Right lung (tissue), 2 donors: ENCODE measurements at regions not wholly inside any gene's neighbourhood (a gene's known extent, or its start where the extent isn't known, plus 50 kb on each side); places are given as distances from the start of the nearest gene placed in this dataset.
"Not testable (repeated sequence)": the region's sequence is repeated elsewhere in the genome, so short reads cannot be mapped to it uniquely, and the experiment has no call there.

Experiments
- DNase-seq, 2 donors: peaks; one replicate each; pipeline ENCODE4 v3.0.0-alpha.2; 2013

DNA sequence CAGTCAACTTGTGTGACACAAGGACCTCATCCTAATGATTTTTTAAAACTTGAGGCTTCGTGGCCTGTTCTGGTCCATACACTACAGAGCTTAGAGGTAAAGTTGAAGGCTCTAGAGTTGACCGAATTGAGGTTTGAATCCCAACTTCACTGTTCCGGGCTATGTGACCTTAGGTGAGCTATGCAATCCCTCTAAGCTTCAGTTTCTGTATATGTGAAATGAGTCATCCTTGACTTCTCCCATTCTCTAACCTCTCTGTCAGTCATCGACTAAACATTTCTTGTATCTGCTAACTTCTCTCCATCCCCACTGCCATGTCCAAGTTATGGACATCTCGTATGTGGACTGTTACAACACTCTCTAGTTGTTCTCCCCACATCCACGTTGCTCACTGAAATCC is 178.2 kb upstream of the TMEM45B start:
- DNase-seq = no peak

DNA sequence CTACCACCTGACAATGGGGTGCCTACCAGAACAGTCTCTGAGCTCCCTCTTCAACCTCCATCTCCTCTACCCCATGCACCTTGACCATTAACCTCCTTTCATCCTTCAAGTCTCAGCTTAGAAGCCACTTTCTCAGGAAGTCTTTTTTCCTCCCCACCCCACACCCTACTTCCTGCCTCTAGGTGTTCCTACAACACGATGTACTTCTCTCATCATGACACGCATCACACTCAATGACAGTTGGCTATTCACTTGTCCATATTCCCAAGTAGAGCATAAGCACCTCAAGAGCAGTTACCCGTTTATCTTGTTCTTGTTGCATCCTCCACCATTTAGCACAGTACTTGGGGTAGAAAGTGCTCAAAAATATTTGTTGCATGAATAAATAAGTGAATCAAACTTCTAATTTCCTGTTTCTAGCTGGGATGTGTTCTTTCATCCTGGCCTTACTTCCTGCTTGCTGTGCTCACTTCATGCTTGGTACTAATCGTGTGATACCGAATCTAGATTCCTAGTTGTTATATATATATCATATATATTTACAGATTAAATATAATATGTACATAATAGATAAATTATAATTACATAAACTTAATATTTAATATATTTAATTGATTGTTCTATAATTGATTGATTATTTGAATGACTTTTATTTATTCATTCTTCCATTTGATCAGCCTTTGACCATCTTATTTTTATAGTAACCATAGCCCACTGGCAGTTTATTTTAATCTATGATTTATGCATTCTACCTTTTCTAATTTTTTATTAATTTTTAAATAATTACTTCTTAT is 177.5 kb upstream of the TMEM45B start:
- no peak for DNase-seq

DNA sequence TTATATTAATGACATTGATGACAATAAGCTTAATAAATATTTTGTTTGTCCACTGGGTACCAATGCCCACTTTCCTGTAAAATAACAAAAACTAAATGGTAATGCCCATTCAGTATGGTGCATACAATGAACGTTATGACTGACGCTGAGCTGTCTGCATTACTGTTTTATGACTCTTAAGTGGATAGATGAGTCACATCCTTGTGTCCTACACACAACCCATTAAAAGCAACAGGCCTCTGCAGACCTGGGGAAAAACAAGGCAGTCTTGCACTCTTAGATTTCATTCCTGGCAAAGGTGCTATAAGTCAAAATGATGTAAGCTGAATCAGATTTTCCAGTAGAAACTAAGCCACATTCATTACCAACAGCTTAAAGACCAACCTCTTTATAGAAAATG is 176.3 kb upstream of the TMEM45B start:
- DNase-seq = no peak

DNA sequence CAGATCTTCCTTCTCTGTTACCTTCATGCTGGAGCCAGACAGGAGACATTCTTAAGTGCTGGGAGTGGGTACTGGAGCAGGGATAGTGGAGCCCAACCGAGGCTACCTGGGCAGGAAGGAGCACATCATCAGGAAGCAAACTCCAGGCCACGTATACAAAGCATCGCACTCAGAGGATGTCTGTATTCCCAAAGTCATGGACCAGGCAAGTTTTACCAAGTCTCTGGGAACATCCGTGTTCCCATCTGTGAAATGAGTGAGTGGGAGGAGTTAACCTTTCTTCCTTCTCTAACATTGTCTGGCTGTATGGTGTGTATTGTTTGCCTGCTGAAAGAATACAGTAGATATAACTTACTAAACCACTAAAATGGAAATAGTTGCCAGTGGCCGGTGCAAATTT is 175.0 kb upstream of the TMEM45B start:
- DNase-seq = no peak

DNA sequence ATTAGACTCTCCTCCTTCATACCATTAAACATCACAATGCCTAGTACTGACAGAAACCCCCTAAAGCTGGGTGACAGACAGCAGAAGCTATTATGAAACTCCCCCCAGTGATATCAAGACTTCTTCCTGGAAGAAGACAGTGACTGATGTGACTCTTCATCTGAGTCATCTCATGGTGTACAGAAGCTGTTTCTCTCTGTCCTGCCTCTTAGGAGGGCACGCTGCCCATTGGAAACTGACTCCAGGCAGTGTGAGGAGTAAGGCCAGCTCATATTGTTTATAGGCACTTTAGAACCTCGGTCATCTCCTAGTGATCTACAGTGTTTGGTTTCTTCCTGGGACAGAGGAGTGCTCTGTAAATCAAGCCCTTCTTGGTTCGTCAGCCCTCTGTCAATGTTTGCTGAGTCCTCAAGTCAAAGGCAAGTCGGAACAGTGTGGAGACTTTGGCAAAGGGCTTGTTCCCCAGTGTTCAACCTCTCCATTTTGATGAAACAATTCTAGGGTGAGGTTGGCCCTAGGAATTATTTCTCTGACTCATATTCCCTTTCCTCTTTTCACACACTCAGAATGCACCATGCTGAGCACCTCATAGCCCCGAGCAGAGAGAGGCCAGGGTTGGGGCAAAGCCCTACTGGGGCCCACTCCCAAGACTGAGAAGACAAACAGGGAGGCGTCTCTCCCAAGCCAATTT is 172.5 kb upstream of the TMEM45B start:
- DNase-seq = no peak

DNA sequence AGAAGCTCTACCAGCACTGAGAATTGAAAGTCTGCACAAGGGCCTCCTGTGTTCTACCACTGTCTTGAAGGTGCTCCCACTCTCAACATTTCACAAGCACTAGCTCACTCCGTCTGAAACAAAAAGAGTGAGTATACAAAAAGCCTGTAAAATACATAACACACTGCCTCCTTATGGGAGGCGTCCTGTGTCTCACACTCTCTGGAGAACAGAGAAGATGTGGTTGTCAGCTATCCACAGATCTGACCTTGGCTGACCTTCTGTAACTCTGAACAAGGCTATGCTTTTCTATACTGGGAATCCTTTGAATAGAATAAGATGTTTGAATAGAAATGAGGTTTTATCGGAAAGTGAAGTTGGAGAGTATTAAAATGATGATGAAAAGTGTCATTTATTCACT is 171.3 kb upstream of the TMEM45B start:
- DNase-seq = no peak

DNA sequence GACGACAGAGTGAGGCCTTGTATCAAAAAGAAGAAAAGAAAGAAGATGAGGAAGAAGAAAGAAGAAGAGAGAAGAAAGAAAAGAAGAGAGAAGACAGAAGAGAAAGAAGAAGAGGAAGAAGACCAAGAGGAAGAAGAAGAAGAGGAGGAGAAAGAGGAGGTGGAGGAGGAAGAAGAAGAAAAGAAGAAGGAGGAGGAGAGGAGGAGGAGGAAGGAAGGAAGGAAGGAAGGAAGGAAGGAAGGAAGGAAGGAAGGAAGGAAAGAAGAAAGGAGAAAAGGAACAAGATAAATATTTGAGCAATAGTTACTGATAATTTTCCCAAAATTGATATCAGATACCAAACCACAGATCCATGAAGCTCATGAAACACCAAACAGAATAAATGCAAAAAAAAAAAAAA is 169.7 kb upstream of the TMEM45B start:
- no peak for DNase-seq

DNA sequence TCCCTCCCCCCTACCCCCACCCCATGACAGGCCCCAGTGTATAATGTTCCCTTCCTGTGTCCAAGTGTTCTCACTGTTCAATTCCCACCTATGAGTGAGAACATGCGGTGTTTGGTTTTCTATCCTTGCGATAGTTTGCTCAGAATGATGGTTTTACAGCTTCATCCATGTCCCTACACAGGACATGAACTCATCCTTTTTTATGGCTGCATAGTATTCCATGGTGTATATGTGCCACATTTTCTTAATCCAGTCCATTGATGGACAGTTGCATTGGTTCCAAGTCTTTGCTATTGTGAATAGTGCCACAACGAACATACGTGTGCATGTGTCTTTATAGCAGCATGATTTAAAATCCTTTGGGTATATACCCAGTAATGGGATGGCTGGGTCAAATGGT is 165.6 kb upstream of the TMEM45B start:
- DNase-seq = not testable (repeated sequence)

DNA sequence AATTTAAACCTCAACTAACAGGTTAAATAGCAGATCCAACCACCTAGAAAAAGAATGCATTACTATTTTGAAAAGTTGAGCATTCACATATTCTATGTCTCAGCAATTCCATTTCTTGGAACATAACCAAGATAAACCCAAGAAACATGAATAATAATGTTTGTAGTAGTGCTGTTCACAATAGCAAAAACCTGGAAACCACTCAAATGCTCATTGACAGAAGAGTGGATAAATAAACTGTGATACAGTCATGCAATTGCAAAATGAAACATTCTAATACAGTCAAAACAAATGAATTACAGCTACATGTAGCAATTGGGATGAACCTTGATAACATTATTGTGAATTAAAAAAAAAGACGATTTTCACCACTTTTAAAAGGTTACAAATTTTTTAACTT is 162.8 kb upstream of the TMEM45B start:
- DNase-seq = peak; percentile 3 to 5

DNA sequence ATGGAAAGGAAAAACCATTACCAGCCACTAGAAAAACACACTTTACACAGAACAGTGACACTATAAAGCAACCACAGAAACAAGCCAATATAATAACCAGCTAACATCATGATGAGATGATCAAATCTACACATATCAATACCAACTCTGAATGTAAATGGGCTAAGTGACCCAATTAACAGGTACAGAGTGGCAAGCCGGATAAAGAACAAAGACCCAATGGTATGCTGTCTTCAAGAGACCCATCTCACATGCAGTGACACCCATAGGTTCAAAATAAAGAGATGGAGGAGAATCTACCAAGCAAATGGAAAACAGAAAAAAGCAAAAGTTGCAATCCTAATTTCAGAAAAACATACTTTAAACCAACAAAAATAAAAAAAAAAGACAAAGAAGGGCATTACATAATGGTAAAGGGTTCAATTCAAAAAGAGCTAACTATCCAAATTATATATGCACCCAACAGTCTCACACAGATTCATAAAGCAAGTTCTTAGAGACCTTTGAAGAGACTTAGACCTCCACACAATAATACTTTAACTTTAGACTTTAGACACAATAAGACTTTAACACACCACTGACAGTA is 160.3 kb upstream of the TMEM45B start:
- no peak for DNase-seq

DNA sequence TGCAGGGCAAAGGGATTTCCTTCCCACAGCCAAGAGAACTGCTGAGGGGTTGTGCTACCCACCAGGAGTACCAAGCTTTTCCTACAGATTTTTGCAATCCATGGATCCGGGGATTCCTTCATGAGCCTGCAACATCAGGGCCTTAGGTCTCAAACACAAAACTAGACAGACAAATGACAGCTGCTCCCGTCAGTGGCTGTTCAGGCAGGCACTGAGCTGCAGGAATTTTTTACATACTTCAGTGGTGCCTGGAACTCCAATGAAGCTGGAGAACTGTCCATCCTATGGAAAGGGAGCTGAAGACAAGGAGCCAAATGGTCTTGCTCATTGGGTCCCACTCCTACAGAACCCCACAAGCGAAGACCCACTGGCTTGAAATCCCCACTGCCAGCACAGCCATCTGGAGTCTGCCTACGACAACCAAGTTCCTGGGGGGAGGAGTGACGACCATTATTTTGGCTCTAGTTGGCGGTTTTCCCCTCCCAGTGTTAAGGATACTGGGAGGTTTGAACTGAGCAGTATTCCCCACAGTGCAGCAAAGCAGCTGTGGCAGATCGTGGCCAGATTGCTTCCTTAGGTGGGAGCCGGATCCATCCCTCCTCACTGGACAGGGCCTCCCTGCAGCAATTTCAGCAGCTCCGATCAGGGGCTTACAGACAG is 157.7 kb upstream of the TMEM45B start:
- DNase-seq = no peak

DNA sequence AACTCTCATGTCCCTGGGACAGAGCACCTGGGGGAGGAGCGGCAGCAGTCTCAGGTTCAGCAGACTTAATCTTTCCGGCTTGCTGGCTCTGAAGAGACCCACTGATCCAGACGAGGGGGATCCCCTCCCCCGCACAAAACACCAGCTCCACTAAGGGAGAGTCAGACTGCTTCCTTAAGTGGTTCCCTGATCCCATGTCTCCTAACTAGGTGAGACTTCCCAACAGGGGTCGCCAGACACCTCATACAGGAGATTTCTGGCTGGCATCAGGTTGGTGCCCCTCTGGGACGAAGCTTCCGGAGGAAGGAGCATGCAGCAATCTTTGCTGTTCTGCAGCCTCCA is 157.2 kb upstream of the TMEM45B start:
- no peak for DNase-seq

DNA sequence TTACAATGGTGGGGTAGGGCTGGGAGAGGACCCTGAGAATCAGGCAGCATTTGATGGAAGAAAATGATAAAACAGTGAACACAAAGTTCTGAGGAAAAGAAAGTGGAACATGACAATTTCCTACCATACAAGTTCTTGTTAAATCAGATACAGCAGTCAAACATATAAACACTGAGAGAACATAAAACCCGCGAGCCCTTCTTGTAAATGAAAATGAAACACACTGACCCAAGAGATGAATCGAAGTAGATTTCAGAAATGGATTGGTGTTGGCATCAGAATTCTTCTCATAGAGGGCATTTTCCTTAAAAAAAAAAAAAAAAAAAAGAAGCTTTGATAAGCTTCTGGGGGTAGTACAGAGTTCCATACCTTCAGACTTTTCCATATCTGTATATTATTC is 134.7 kb upstream of the TMEM45B start:
- DNase-seq = no peak

DNA sequence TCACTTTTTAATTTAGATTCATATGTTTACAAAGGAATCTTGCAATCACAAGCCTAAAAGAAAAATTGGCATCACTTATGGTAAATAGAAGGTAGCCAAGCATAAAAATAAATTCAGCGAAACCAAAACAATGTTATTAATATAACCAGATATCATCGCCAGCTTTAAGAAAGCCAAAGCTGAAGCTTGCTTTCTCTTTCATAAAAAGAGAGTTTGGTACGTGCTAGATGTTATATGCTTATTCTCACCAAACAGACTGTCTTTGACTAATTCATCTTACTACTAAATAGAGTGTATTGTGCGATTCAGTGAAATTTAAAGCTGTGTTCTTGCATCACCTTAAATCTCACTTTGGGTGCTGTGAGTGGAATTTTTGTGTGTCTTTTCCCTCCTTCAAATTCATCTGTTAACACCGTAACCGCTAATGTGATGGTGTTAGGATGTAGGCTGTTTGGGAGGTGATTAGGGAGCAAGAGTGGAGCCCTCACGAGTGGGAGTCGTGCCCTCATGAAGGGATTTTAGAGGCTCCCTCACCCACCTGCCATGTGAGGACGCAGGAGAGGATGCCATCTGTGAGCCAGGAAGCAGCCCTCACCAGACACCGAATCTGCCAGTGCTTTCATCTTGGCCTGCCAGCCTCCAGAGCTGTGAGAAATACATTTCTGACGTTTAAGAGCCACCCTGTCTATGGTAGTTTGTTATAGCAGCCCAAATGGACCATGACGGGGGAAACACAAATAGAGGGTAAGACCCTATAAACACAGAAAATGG is 134.1 kb upstream of the TMEM45B start:
- no peak for DNase-seq

DNA sequence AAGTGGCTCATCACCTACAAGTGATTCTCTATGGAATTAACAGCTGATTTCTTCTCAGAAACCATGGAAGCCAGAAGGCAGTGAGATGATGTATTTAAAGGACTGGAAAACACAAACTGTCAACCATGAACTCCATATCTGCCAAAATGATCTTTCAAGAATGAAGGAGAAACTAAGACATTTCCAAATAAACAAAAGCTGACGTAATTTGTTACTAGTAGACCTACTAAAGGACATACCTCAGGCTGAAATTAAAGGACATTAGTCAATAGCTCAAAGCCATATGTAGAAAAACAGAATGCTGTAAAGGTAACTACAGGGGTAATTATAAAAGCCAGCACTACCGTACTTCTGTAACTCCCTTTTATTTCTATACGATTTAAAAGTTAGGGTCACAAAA is 129.4 kb upstream of the TMEM45B start:
- DNase-seq = no peak

DNA sequence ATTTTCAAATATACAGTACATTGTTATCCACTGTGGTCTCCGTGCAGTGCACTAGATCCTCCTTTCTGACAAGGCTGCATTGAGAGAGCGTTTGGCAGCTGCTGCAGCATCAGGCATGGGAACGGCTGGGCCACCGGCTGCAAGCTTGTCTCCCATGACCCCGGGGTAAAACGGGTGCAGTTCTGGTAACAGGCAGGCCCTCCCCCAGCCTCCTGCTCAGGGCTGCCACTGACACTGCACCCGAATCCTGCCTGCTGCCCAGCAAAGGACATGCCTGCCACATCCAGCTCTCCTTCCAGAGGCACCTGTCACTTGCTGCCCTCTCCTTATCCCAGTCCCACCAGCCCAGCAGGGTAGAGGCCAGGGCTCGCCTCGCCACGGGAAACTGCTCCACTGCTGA is 124.5 kb upstream of the TMEM45B start:
- DNase-seq = no peak

DNA sequence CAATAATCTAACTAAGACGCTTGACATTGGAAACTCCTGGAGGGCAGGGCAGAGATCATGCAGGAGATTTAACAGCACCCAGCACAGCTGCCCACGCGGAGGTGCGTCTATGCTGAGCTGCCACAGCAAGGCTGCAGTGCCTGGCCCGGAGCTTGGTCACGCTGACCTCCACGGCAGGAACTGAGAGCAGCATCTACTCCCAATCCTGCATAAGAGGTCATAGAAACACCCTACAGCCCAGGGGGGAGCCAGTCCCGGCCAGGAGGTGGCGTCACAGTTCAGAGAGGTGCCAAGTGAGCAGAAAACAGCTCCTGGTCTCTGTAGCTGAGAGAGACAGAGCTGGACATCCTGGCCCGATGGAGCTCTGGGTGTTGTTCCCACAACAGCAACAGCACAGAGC is 121.1 kb upstream of the TMEM45B start:
- no peak for DNase-seq

DNA sequence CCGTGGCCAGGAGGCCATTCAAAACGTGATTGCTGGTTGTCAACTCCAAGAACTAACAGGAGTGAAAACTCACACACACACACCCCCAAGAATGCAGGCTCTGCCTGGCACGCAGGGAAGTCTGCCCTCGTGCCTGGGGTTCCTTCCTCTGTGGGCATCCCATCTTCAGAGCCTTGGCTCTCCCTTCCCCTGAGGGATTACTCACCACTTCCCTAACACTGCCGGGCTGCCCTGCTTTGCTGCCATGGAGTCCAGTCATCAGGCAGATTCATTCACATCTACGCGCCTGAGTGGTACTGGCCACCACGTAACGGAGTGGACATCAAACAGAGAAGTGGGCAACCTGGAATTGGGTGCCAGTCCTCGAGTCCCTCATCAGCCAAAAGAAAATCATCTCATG is 120.7 kb upstream of the TMEM45B start:
- DNase-seq = no peak

DNA sequence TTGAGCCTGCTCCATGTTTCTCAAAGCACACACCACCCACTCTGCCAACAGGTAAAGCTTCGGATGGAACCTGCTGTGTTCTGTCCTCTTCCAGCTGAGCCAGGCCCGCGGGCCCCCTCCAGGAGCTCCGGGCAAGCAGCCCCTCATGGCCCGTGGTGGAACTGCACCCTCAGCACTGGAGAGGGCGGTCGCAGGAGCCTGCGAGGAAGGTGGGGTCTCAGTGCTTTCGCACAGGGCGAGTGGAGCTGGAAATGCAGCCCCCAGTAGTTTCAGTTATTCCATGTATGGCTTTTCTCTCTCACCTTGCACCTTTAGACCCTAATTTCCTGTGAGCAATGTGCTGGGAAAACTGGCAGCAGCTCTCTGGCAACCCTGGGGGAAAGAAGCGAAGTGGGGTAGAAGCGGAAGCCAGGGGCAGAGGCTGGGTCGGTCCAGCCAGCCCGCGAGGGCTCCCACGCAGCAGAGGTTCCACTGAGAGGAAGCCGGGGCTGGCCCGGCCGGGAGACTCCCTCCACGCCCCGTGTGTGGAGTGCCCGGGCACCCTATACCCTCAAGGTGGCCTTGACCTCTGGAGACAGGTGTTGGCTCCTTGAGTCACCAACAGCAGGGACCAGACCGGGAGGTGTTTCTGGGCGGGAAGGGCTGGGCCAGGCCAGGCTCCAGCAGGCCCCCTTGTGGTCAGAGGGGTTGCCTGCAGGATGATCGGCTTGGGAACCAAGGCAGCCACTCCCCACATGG is 119.9 kb upstream of the TMEM45B start:
- peak; percentile 62 to 64 for DNase-seq

DNA sequence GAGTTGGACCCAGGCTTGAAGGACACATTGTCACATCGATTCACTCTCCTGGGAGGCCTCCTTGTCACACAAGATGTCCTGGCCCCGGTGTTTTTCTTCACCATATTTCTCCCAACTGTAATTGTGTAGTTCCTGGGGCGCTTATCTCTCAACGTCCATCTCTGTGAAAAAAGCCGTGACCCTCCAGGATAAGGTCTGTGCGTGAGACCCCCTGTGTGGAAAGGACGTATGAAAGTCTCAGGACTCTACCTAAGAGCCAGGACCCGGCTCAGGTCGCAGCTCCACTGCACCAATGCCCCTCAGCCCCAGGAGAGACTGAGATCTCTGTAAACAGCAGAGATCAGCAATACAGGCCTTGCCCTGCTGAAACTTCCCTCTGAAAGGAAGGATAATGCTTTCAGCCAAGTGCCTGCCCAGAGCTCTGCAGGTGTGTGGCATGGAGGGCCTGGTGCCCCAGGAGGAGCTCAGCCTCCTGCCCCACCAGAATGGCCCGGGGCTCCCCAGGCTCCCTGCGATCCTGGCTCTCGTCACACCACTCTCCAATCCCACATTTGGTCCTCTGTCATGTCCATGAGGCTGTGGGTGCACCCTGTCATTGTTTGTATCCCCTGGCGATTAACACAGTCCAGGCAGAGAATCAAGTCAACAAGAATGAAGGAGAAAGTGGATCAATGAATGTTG is 119.2 kb upstream of the TMEM45B start:
- no peak for DNase-seq

DNA sequence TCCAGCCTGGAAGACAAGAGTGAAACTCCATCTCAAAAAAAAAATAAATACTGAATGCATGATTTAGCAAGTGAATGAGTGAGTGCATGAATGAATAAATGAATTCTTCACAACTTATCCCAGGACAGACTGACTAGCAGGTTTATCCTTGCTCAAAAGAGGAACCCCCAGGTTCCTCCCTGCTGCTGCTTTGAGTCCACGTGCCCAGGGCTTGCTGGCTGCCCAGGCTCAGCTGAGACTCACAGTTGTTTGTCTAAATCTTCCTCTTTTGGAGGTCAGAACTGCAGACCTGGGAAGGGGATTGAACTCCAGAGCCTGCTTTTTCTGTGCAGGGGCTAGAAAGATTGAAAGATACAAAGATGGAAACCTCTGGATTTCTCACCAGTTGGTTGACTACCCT is 117.4 kb upstream of the TMEM45B start:
- DNase-seq = no peak
